Smooth muscle cell (in vitro differentiated cells): ENCODE measurements at regions not wholly inside any gene's neighbourhood (a gene's known extent, or its start where the extent isn't known, plus 50 kb on each side); places are given as distances from the start of the nearest gene placed in this dataset.

Source experiments
- DNase-seq: peaks from one replicate; lab custom pipeline; 2025; ENCODE audit not compliant: unreplicated experiment; lab: John Stamatoyannopoulos, UW
- H2AFZ ChIP-seq: fragments of 200-600 bp; sonication (generic); 2 replicates; pipeline ENCODE4 v1.6.0; 2016; ENCODE audit warnings: antibody characterized with exemption, low read depth, mild to moderate bottlenecking
- H3F3A ChIP-seq: fragments of 200-600 bp; sonication (generic); 2 replicates; pipeline ENCODE4 v1.6.0; 2017; ENCODE audit warnings: antibody characterized with exemption, low read depth
- H3K27ac ChIP-seq: fragments of 200-600 bp; sonication (generic); 2 replicates; pipeline ENCODE4 v1.5.1; 2016; ENCODE audit warnings: low read depth, mild to moderate bottlenecking
- H3K27me3 ChIP-seq: fragments of 200-600 bp; sonication (generic); 2 replicates; pipeline ENCODE4 v1.6.1; 2016; ENCODE audit warnings: low read depth, mild to moderate bottlenecking
- H3K36me3 ChIP-seq: fragments of 200-600 bp; sonication (generic); 2 replicates; pipeline ENCODE4 v1.5.1; 2016; ENCODE audit warnings: low read depth
- H3K4me1 ChIP-seq: fragments of 200-600 bp; sonication (generic); 2 replicates; pipeline ENCODE4 v1.5.1; 2016; ENCODE audit warnings: low read depth
- H3K4me2 ChIP-seq: fragments of 200-600 bp; sonication (generic); 2 replicates; pipeline ENCODE4 v1.6.0; 2016; ENCODE audit warnings: mild to moderate bottlenecking
- H3K4me3 ChIP-seq: fragments of 200-600 bp; sonication (generic); 2 replicates; pipeline ENCODE4 v1.5.1; 2016; ENCODE audit warnings: mild to moderate bottlenecking
- H3K79me2 ChIP-seq: fragments of 200-600 bp; sonication (generic); 2 replicates; pipeline ENCODE4 v1.6.0; 2016; ENCODE audit warnings: low read depth, mild to moderate bottlenecking
- H3K9ac ChIP-seq: fragments of 200-600 bp; sonication (generic); 2 replicates; pipeline ENCODE4 v1.6.0; 2016; ENCODE audit warnings: low read depth
- H3K9me3 ChIP-seq: fragments of 200-600 bp; sonication (generic); replicated peaks from 2 replicates; pipeline ENCODE4 v1.5.1; 2016; ENCODE audit warnings: low read depth
- H4K20me1 ChIP-seq: fragments of 200-600 bp; sonication (generic); 2 replicates; pipeline ENCODE4 v1.6.0; 2016; ENCODE audit warnings: low read depth
- CTCF ChIP-seq: fragments of 200-600 bp; sonication (generic); IDR thresholded peaks from 2 replicates; pipeline ENCODE4 v1.5.1; 2017; ENCODE audit warnings: borderline replicate concordance, mild to moderate bottlenecking, antibody characterized with exemption; ENCODE audit not compliant: insufficient read depth, poor library complexity, severe bottlenecking
- WGBS: methylation state at CpG from one replicate; pipeline ENCODE4 v1.1.7; 2016; ENCODE audit warnings: low lambda C conversion rate; 5-methylcytosine and 5-hydroxymethylcytosine counted together

GRCh38 chr5:56420323-56420722 is 187.2 kb upstream of the ANKRD55 start:
- H3K9me3 ChIP-seq: no peaks in the 10 kb centered on the region
- H3K36me3 ChIP-seq: no peaks in the 10 kb centered on the region
- no peaks in the 10 kb centered on the region for H4K20me1 ChIP-seq
- H2AFZ ChIP-seq: no peak overlapping the region
- TF ChIP-seq CTCF: no peak
- no peak overlapping the region for H3K27ac ChIP-seq
- H3K4me3 ChIP-seq: no peak overlapping the region
- peaks cover 2% of the 10 kb centered on the region for H3F3A ChIP-seq
- DNase-seq: no peak
- H3K79me2 ChIP-seq: no peaks in the 10 kb centered on the region
- H3K27me3 ChIP-seq: no peaks in the 10 kb centered on the region
- no peak overlapping the region for H3K9ac ChIP-seq
- H3K4me2 ChIP-seq: no peak overlapping the region
- H3K4me1 ChIP-seq: no peaks in the 10 kb centered on the region

GRCh38 chr5:56419667-56420066 is 186.5 kb upstream of the ANKRD55 start:
- 100% methylated on average over 2 of the region's 2 CpGs for WGBS
- no peak for TF ChIP-seq CTCF
- Histone ChIP-seq H3K79me2 (no peaks in the 10 kb centered on the region), H2AFZ (no peak overlapping the region), H3K9ac (no peak overlapping the region), H3K36me3 (no peaks in the 10 kb centered on the region), H3F3A (peaks cover 7% of the 10 kb centered on the region), H3K4me1 (no peaks in the 10 kb centered on the region), H3K4me2 (no peak overlapping the region), H3K9me3 (no peaks in the 10 kb centered on the region), H3K27ac (no peak overlapping the region), H3K27me3 (no peaks in the 10 kb centered on the region), H3K4me3 (no peak overlapping the region), H4K20me1 (no peaks in the 10 kb centered on the region)
- no peak for DNase-seq

GRCh38 chr5:56415356-56415765 is 182.2 kb upstream of the ANKRD55 start:
- Histone ChIP-seq H3K36me3 (no peaks in the 10 kb centered on the region), H3K4me1 (no peaks in the 10 kb centered on the region), H3K27me3 (no peaks in the 10 kb centered on the region), H3K9me3 (no peaks in the 10 kb centered on the region), H3K27ac (peak overlapping the region; percentile 69), H3K9ac (no peak overlapping the region), H3K79me2 (no peaks in the 10 kb centered on the region), H3F3A (peaks cover 9% of the 10 kb centered on the region), H3K4me3 (no peak overlapping the region), H2AFZ (peak overlapping the region; percentile 24), H3K4me2 (peak overlapping the region; percentile 70), H4K20me1 (no peaks in the 10 kb centered on the region)
- 62% methylated on average over 3 of the region's 3 CpGs for whole genome bisulfite sequencing
- TF ChIP-seq CTCF: no peak
- DNase-seq: no peak

GRCh38 chr5:56414066-56414465 is 180.9 kb upstream of the ANKRD55 start:
- no peak overlapping the region for H3K4me2 ChIP-seq
- peaks cover 6% of the 10 kb centered on the region for H3K4me1 ChIP-seq
- H3K79me2 ChIP-seq: no peaks in the 10 kb centered on the region
- H3K9ac ChIP-seq: no peak overlapping the region
- no peaks in the 10 kb centered on the region for H3K36me3 ChIP-seq
- no peak overlapping the region for H2AFZ ChIP-seq
- no peaks in the 10 kb centered on the region for H3K27me3 ChIP-seq
- WGBS: 88% methylated on average over 3 of the region's 3 CpGs
- peaks cover 14% of the 10 kb centered on the region for H3F3A ChIP-seq
- TF ChIP-seq CTCF: no peak
- DNase-seq: no peak
- H3K4me3 ChIP-seq: no peak overlapping the region
- H3K9me3 ChIP-seq: no peaks in the 10 kb centered on the region
- no peaks in the 10 kb centered on the region for H4K20me1 ChIP-seq
- no peak overlapping the region for H3K27ac ChIP-seq
